ENCODE measurements at regions not wholly inside any gene's neighbourhood (a gene's known extent, or its start where the extent isn't known, plus 50 kb on each side); places are given as distances from the start of the nearest gene placed in this dataset.

DNA sequence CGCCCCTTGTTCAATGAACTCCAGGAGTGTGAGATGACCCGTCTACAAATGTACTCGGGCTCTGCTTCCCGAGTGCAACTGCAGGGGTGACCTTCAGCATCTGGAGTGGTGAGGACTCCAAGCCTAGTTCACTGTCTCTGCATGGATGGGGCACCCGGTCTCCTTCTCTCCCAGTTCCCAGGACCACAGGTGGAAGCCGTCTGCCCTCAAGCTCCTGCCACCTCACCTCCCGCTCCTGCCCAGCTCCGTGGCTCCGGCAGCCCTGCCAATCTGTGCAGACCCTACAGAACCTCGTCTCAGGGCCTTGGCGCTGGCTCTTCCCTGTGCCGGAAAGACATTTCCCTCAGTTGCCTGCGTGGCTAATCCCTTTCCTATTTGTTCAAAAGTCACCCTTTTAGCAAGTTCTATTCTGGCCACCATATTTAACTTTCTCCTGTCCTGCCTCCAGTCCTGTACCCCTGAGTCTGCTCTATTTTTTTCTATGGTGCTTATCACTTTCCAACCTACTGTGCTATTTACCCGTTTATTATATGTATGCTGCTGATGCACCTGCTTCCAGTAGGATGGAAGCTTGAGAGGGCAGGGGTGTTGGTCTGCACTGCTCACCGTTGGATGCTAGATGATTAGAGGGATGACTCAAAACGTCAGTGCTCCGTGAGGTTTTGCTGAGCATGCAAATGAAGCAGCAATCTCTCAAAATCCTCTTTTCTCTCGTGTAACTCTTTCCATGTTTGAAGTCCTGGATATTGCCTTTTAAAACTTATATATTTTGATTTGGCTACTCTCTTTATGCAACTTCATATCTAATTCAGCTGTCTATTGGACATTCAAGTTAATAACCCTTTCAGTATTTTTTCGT, 641.4 kb downstream of the ACTR3B start:
- TF ChIP-seq EZH2 (conservative IDR thresholded peaks at IDR 0.05; ENCODE audit: low read depth, low read length) (no peak), SALL2 (CRISPR knock-in tag; IDR thresholded peaks at IDR 0.05) (no peak), SMC3 (IDR thresholded peaks at IDR 0.05; ENCODE audit: low read length) (no peak), GABPA (IDR thresholded peaks at IDR 0.05; ENCODE audit: low read depth, low read length) (no peak), GABPA (CRISPR knock-in tag; IDR thresholded peaks at IDR 0.05; ENCODE audit: low read depth) (no peak), STAG1 (CRISPR knock-in tag; IDR thresholded peaks at IDR 0.05) (no peak), GPN1 (CRISPR knock-in tag; IDR thresholded peaks at IDR 0.05; ENCODE audit: borderline replicate concordance) (no peak), U2AF2 (IDR thresholded peaks at IDR 0.05; ENCODE audit: low read depth, low read length) (no peak)
- TF ChIP-seq, protein P1, sequence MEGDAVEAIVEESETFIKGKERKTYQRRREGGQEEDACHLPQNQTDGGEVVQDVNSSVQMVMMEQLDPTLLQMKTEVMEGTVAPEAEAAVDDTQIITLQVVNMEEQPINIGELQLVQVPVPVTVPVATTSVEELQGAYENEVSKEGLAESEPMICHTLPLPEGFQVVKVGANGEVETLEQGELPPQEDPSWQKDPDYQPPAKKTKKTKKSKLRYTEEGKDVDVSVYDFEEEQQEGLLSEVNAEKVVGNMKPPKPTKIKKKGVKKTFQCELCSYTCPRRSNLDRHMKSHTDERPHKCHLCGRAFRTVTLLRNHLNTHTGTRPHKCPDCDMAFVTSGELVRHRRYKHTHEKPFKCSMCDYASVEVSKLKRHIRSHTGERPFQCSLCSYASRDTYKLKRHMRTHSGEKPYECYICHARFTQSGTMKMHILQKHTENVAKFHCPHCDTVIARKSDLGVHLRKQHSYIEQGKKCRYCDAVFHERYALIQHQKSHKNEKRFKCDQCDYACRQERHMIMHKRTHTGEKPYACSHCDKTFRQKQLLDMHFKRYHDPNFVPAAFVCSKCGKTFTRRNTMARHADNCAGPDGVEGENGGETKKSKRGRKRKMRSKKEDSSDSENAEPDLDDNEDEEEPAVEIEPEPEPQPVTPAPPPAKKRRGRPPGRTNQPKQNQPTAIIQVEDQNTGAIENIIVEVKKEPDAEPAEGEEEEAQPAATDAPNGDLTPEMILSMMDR (CRISPR knock-in tag; IDR thresholded peaks at IDR 0.05): no peak
- TF ChIP-seq, protein P2, sequence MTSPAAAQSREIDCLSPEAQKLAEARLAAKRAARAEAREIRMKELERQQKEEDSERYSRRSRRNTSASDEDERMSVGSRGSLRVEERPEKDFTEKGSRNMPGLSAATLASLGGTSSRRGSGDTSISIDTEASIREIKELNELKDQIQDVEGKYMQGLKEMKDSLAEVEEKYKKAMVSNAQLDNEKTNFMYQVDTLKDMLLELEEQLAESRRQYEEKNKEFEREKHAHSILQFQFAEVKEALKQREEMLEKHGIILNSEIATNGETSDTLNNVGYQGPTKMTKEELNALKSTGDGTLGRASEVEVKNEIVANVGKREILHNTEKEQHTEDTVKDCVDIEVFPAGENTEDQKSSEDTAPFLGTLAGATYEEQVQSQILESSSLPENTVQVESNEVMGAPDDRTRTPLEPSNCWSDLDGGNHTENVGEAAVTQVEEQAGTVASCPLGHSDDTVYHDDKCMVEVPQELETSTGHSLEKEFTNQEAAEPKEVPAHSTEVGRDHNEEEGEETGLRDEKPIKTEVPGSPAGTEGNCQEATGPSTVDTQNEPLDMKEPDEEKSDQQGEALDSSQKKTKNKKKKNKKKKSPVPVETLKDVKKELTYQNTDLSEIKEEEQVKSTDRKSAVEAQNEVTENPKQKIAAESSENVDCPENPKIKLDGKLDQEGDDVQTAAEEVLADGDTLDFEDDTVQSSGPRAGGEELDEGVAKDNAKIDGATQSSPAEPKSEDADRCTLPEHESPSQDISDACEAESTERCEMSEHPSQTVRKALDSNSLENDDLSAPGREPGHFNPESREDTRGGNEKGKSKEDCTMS (CRISPR knock-in tag; conservative IDR thresholded peaks at IDR 0.05): no peak
- TF ChIP-seq, protein P3, sequence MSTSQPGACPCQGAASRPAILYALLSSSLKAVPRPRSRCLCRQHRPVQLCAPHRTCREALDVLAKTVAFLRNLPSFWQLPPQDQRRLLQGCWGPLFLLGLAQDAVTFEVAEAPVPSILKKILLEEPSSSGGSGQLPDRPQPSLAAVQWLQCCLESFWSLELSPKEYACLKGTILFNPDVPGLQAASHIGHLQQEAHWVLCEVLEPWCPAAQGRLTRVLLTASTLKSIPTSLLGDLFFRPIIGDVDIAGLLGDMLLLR (CRISPR knock-in tag; IDR thresholded peaks at IDR 0.05): no peak
- TF ChIP-seq, protein P4, sequence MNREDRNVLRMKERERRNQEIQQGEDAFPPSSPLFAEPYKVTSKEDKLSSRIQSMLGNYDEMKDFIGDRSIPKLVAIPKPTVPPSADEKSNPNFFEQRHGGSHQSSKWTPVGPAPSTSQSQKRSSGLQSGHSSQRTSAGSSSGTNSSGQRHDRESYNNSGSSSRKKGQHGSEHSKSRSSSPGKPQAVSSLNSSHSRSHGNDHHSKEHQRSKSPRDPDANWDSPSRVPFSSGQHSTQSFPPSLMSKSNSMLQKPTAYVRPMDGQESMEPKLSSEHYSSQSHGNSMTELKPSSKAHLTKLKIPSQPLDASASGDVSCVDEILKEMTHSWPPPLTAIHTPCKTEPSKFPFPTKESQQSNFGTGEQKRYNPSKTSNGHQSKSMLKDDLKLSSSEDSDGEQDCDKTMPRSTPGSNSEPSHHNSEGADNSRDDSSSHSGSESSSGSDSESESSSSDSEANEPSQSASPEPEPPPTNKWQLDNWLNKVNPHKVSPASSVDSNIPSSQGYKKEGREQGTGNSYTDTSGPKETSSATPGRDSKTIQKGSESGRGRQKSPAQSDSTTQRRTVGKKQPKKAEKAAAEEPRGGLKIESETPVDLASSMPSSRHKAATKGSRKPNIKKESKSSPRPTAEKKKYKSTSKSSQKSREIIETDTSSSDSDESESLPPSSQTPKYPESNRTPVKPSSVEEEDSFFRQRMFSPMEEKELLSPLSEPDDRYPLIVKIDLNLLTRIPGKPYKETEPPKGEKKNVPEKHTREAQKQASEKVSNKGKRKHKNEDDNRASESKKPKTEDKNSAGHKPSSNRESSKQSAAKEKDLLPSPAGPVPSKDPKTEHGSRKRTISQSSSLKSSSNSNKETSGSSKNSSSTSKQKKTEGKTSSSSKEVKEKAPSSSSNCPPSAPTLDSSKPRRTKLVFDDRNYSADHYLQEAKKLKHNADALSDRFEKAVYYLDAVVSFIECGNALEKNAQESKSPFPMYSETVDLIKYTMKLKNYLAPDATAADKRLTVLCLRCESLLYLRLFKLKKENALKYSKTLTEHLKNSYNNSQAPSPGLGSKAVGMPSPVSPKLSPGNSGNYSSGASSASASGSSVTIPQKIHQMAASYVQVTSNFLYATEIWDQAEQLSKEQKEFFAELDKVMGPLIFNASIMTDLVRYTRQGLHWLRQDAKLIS (CRISPR knock-in tag; IDR thresholded peaks at IDR 0.05): no peak
